Endometrium (tissue), 2 donors: ENCODE measurements at regions not wholly inside any gene's neighbourhood (a gene's known extent, or its start where the extent isn't known, plus 50 kb on each side); places are given as distances from the start of the nearest gene placed in this dataset.

Source experiments
- FAIRE-seq: peaks from 2 replicates; lab custom pipeline; 2012; peaks lifted over from hg19 to GRCh38; lab: Jason Lieb, UNC
- donor health status: control.
- donor health status: control.

DNA sequence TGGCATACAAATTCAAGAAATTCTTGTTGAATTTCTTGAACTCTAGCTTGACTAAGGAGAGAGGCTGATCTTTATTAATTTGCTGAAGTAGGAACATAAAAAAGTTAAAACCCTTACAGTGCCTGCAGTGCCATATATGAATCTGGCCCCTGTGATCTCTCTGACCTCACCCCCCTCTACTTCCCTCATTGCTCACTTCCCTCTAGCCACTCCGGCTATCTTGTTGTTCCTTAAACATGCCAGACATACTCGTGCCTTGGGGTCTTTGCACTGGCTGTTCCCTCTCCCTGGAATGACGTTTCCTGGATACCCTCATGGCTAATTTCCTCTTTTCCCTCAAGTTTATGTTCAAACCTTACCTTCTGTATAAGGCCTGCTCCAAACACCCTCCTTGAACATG, 246.3 kb upstream of the SIX2 start:
- no peak for FAIRE-seq

DNA sequence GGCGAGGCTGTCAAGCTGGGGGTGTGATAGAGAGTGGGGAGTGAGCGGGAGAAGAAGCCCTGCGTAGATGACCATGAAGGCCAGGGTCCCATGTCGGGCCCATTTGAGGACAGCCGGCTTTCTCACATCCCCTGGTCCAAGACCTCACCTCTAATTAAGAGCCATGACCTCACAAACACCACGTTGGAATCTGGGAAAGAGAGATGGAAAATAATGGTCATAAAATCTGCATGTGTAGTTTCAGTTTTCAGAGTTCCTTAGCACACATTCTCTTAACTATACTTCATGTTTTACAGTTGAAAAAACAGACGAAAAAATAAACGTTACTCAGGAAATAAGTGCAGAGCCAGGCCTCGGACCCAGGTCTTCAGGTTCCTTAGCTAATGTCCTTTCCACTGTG, 244.8 kb upstream of the SIX2 start:
- FAIRE-seq: no peak

DNA sequence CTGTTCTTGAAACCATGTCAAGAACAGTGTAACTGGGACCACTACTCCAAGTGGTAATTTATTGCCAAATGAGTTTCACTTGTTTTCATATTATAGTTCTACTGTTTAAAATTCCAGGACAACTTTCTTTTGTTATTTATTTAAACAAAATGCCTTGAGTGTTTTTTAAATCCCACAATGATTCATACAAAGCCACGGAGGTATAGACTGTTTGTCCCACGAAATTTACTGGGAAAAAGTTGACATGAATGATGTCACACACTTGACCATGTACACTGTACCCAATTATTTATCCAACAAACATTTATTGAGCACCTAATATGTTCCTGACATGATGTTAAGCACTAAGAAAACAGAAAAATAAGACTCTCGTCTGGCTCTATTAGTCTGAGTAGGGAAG, 243.9 kb upstream of the SIX2 start:
- FAIRE-seq: no peak

- no peak for FAIRE-seq
These were observed 240.9 kb upstream of the SIX2 start for GRCh38 chr2:45250176-45250575.

- FAIRE-seq: no peak
These were observed 239.0 kb upstream of the SIX2 start for GRCh38 chr2:45248214-45248613.

DNA sequence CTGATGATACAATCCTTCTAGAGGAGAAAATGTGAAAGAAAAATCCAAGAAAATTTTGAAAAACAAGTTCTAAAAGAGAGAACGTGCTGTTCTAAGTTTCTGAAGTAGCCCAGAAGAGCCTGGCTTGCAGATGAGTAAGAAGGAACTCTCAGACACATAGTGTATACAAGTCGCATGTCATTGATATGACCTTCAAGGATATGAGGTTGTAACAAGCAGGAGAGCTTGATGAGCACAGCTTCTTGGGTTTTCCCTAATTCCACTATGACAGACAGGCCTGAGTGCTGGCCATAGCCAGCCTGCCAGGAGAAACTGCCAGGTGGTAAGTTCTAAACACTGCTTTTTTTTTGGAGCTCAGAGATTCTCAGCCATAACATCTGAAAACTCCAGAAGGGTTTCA, 235.7 kb upstream of the SIX2 start:
- no peak for FAIRE-seq

- FAIRE-seq: no peak
These were observed 233.0 kb upstream of the SIX2 start for GRCh38 chr2:45242161-45242741.

GRCh38 chr2:45241061-45241561, 231.9 kb upstream of the SIX2 start:
- FAIRE-seq: peak; percentile 98

GRCh38 chr2:45237850-45238542, 228.7 kb upstream of the SIX2 start:
- FAIRE-seq: no peak

GRCh38 chr2:45237128-45237527, 227.9 kb upstream of the SIX2 start:
- no peak for FAIRE-seq

GRCh38 chr2:45236268-45236667, 227.0 kb upstream of the SIX2 start:
- no peak for FAIRE-seq

- FAIRE-seq: no peak
These were observed 224.0 kb upstream of the SIX2 start for GRCh38 chr2:45233301-45233700.

DNA sequence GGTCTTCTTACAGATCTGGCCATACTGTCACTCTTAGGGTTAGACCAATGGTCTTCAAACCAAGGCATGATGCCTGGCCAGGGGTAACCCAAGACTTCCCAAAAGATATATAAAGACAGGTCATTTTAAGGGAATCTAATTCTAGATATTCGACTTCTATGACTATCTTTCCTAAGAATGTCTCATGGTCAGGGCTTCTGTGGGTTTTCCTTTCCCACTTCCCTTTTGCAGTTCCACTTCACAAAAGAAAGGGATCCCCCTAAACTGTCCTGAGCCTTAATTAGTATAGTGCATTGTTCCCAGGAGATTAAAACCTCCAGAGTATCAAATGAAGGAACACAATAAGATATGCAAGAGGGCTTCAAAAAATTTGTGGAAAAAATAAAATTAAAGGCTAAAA, 223.6 kb upstream of the SIX2 start:
- FAIRE-seq: no peak

- no peak for FAIRE-seq
These were observed 220.2 kb upstream of the SIX2 start for GRCh38 chr2:45229411-45229810.

GRCh38 chr2:45227347-45227746, 218.1 kb upstream of the SIX2 start:
- FAIRE-seq: no peak

GRCh38 chr2:45224993-45225380, 215.7 kb upstream of the SIX2 start:
- FAIRE-seq: no peak

GRCh38 chr2:45224321-45224992, 215.2 kb upstream of the SIX2 start:
- no peak for FAIRE-seq

DNA sequence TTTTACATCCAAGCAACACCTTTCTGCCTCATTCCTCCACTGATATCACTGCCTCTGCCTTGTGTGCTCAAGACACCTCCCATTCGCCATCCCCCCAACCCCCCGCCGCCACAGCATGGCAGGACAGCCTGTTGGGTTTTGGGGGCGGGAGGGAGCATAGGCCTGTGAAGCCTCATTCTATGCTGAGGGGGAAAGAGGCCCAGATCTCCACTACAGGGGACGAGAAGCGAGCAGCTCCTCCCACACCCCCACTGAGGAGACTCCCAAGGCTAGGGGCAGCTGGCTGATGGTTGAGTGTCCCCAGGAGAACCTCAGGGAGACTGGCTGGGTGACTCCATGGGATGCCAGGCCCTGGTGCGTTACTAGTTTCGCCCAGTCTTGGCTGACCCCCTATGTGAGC, 214.3 kb upstream of the SIX2 start:
- no peak for FAIRE-seq

GRCh38 chr2:45220227-45220626, 211.0 kb upstream of the SIX2 start:
- no peak for FAIRE-seq

- FAIRE-seq: no peak
These were observed 209.7 kb upstream of the SIX2 start for GRCh38 chr2:45218931-45219339.

GRCh38 chr2:45218297-45218696, 209.0 kb upstream of the SIX2 start:
- FAIRE-seq: no peak

DNA sequence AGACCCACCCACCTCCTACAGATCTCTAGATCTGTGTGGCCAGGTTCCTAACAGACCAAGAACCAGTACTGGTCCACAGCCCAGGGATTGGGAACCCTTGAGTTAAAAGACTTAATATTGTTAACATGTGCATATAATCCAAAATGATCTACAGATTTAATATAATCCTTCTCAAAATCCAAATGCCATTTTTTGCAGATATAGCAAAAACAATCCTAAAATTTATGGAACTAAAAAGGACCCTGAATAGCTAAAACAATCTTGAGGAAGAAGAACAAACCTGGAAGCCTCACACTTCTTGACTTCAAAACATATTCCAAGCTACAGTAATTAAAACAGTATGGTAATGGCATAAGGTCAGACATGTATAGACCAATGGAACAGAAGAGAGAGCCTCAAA, 206.9 kb upstream of the SIX2 start:
- no peak for FAIRE-seq

- no peak for FAIRE-seq
These were observed 205.3 kb upstream of the SIX2 start for GRCh38 chr2:45214550-45214949.
